Skeletal muscle cell (primary cell): ENCODE measurements at regions not wholly inside any gene's neighbourhood (a gene's known extent, or its start where the extent isn't known, plus 50 kb on each side); places are given as distances from the start of the nearest gene placed in this dataset.
A peak's percentile ranks its signal among the peaks of the same experiment; 100 is the strongest.
"Not testable (repeated sequence)": the region's sequence is repeated elsewhere in the genome, so short reads cannot be mapped to it uniquely, and the experiment has no call there.

ENCODE experiments used
- DNase-seq: peaks from one replicate; pipeline ENCODE4 v3.0.0-alpha.2; 2010; ENCODE audit warnings: low read depth
- H3K4me3 ChIP-seq: 2 replicates; pipeline ENCODE4 v1.5.1; 2011; ENCODE audit warnings: low read depth, mild to moderate bottlenecking, control low read depth, low read length, moderate library complexity

GRCh38 chr6:112562301-112563231 is 215.4 kb downstream of the RFPL4B start:
- no peak for DNase-seq
- H3K4me3 ChIP-seq: no peak overlapping the region

GRCh38 chr6:112563368-112563767 is 216.2 kb downstream of the RFPL4B start:
- DNase-seq: no peak

GRCh38 chr6:112568066-112568465 is 220.9 kb downstream of the RFPL4B start:
- no peak overlapping the region for H3K4me3 ChIP-seq
- DNase-seq: no peak

More at GRCh38 chr6:112563368-112563767, 216.2 kb downstream of the RFPL4B start:
- no peak overlapping the region for H3K4me3 ChIP-seq

GRCh38 chr6:112571488-112572270 is 224.5 kb downstream of the RFPL4B start:
- H3K4me3 ChIP-seq: no peak overlapping the region

GRCh38 chr6:112574190-112574589 is 227.1 kb downstream of the RFPL4B start:
- no peak for DNase-seq
- H3K4me3 ChIP-seq: no peak overlapping the region

More at GRCh38 chr6:112571488-112572270, 224.5 kb downstream of the RFPL4B start:
- peak; percentile 37 for DNase-seq

- no peak overlapping the region for H3K4me3 ChIP-seq
- no peak for DNase-seq
Observed at GRCh38 chr6:112575309-112575834, 228.2 kb downstream of the RFPL4B start.

GRCh38 chr6:112576423-112576822 is 229.3 kb downstream of the RFPL4B start:
- H3K4me3 ChIP-seq: no peak overlapping the region
- DNase-seq: no peak

GRCh38 chr6:112579601-112580000 is 232.5 kb downstream of the RFPL4B start:
- no peak for DNase-seq
- no peak overlapping the region for H3K4me3 ChIP-seq

GRCh38 chr6:112581015-112581414 is 233.9 kb downstream of the RFPL4B start:
- no peak for DNase-seq
- no peak overlapping the region for H3K4me3 ChIP-seq

- no peak overlapping the region for H3K4me3 ChIP-seq
- DNase-seq: no peak
Observed at GRCh38 chr6:112590326-112590725, 243.2 kb downstream of the RFPL4B start.

GRCh38 chr6:112591329-112591728 is 244.2 kb downstream of the RFPL4B start:
- no peak for DNase-seq
- H3K4me3 ChIP-seq: no peak overlapping the region

- H3K4me3 ChIP-seq: no peak overlapping the region
- no peak for DNase-seq
Observed at GRCh38 chr6:112592159-112592558, 245.0 kb downstream of the RFPL4B start.

- no peak for DNase-seq
- no peak overlapping the region for H3K4me3 ChIP-seq
Observed at GRCh38 chr6:112594886-112595594, 247.9 kb downstream of the RFPL4B start.

- DNase-seq: no peak
- H3K4me3 ChIP-seq: no peak overlapping the region
Observed at GRCh38 chr6:112595841-112596240, 248.7 kb downstream of the RFPL4B start.

GRCh38 chr6:112597176-112597575 is 250.0 kb downstream of the RFPL4B start:
- no peak overlapping the region for H3K4me3 ChIP-seq
- DNase-seq: no peak

GRCh38 chr6:112600168-112600567 is 253.0 kb downstream of the RFPL4B start:
- DNase-seq: no peak
- no peak overlapping the region for H3K4me3 ChIP-seq

- DNase-seq: no peak
- H3K4me3 ChIP-seq: no peak overlapping the region
Observed at GRCh38 chr6:112603726-112604125, 256.6 kb downstream of the RFPL4B start.

GRCh38 chr6:112606656-112607435 is 259.7 kb downstream of the RFPL4B start:
- no peak for DNase-seq
- no peak overlapping the region for H3K4me3 ChIP-seq

GRCh38 chr6:112608925-112609324 is 261.8 kb downstream of the RFPL4B start:
- H3K4me3 ChIP-seq, DNase-seq: not testable (repeated sequence)
